ENCODE measurements at regions not wholly inside any gene's neighbourhood (a gene's known extent, or its start where the extent isn't known, plus 50 kb on each side); places are given as distances from the start of the nearest gene placed in this dataset.

DNA sequence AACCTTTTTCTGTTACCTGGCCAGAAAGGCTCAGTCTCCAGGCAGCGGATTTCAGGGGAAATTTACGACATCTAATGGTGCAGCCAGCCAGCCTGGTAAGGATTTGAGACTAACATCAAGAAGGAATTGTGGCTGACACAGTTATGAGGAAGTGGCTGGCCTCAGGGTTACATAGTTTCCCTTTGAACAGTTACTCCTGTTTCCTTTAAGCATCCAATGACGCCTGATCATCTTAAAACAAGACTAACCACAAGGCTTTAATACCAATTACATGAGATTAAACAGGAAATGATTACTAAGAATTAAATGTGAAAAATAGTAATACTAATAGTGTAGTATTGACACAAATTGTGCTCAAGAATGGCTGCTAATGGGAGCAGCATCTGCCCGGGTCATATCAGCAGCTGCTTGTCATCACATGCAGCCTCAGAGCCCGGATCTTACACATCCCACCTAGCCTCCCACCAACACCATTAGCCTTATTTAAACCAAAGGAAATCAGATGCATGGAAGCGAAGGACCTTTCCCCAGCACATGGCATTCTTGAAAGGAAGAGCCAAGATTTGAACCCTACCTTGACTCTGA lies 431.8 kb downstream of the PMP22 start:
- TF ChIP-seq, protein P1, sequence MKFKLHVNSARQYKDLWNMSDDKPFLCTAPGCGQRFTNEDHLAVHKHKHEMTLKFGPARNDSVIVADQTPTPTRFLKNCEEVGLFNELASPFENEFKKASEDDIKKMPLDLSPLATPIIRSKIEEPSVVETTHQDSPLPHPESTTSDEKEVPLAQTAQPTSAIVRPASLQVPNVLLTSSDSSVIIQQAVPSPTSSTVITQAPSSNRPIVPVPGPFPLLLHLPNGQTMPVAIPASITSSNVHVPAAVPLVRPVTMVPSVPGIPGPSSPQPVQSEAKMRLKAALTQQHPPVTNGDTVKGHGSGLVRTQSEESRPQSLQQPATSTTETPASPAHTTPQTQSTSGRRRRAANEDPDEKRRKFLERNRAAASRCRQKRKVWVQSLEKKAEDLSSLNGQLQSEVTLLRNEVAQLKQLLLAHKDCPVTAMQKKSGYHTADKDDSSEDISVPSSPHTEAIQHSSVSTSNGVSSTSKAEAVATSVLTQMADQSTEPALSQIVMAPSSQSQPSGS (CRISPR knock-in tag; IDR thresholded peaks at IDR 0.05; ENCODE audit: borderline replicate concordance, low read depth) = no peak
- TF ChIP-seq, protein P2, sequence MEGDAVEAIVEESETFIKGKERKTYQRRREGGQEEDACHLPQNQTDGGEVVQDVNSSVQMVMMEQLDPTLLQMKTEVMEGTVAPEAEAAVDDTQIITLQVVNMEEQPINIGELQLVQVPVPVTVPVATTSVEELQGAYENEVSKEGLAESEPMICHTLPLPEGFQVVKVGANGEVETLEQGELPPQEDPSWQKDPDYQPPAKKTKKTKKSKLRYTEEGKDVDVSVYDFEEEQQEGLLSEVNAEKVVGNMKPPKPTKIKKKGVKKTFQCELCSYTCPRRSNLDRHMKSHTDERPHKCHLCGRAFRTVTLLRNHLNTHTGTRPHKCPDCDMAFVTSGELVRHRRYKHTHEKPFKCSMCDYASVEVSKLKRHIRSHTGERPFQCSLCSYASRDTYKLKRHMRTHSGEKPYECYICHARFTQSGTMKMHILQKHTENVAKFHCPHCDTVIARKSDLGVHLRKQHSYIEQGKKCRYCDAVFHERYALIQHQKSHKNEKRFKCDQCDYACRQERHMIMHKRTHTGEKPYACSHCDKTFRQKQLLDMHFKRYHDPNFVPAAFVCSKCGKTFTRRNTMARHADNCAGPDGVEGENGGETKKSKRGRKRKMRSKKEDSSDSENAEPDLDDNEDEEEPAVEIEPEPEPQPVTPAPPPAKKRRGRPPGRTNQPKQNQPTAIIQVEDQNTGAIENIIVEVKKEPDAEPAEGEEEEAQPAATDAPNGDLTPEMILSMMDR (IDR thresholded peaks at IDR 0.05) = no peak
- TF ChIP-seq FOXJ3 (CRISPR knock-in tag; IDR thresholded peaks at IDR 0.05; ENCODE audit: borderline replicate concordance) = no peak
- TF ChIP-seq GRHL2 (CRISPR knock-in tag; IDR thresholded peaks at IDR 0.05; ENCODE audit: insufficient replicate concordance, severe bottlenecking) = no peak
- TF ChIP-seq, protein P3, sequence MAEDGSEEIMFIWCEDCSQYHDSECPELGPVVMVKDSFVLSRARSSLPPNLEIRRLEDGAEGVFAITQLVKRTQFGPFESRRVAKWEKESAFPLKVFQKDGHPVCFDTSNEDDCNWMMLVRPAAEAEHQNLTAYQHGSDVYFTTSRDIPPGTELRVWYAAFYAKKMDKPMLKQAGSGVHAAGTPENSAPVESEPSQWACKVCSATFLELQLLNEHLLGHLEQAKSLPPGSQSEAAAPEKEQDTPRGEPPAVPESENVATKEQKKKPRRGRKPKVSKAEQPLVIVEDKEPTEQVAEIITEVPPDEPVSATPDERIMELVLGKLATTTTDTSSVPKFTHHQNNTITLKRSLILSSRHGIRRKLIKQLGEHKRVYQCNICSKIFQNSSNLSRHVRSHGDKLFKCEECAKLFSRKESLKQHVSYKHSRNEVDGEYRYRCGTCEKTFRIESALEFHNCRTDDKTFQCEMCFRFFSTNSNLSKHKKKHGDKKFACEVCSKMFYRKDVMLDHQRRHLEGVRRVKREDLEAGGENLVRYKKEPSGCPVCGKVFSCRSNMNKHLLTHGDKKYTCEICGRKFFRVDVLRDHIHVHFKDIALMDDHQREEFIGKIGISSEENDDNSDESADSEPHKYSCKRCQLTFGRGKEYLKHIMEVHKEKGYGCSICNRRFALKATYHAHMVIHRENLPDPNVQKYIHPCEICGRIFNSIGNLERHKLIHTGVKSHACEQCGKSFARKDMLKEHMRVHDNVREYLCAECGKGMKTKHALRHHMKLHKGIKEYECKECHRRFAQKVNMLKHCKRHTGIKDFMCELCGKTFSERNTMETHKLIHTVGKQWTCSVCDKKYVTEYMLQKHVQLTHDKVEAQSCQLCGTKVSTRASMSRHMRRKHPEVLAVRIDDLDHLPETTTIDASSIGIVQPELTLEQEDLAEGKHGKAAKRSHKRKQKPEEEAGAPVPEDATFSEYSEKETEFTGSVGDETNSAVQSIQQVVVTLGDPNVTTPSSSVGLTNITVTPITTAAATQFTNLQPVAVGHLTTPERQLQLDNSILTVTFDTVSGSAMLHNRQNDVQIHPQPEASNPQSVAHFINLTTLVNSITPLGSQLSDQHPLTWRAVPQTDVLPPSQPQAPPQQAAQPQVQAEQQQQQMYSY (CRISPR knock-in tag; IDR thresholded peaks at IDR 0.05) = no peak

All from WTC11 (cell line).